SK-N-SH treated with all-trans-retinoic acid at 6 μM for 48 hours (cell line): ENCODE measurements at regions not wholly inside any gene's neighbourhood (a gene's known extent, or its start where the extent isn't known, plus 50 kb on each side); places are given as distances from the start of the nearest gene placed in this dataset.

ENCODE experiments used
- BACH2 ChIP-seq: fragments of 250-450 bp; sonication (Bioruptor Pico); IDR thresholded peaks from 2 replicates; pipeline ENCODE4 v1.9.0; 2021; ENCODE audit warnings: mild to moderate bottlenecking, borderline replicate concordance
- GLIS3 ChIP-seq: fragments of 250-450 bp; sonication (Bioruptor Pico); IDR thresholded peaks from 2 replicates; pipeline ENCODE4 v1.5.0; 2020; ENCODE audit warnings: mild to moderate bottlenecking, moderate library complexity
- ISL1 ChIP-seq: fragments of 250-450 bp; sonication (Bioruptor Pico); IDR thresholded peaks from 2 replicates; pipeline ENCODE4 v2.1.2; 2022; ENCODE audit warnings: mild to moderate bottlenecking, moderate library complexity
- PATZ1 ChIP-seq: fragments of 250-450 bp; sonication (Bioruptor Pico); IDR thresholded peaks from 2 replicates; pipeline ENCODE4 v1.8.0; 2020; ENCODE audit warnings: mild to moderate bottlenecking, moderate library complexity, borderline replicate concordance
- PPARA ChIP-seq: fragments of 250-450 bp; sonication (Bioruptor Pico); IDR thresholded peaks from 2 replicates; pipeline ENCODE4 v1.5.0; 2020; ENCODE audit warnings: mild to moderate bottlenecking, borderline replicate concordance
- TCF4 ChIP-seq: fragments of 250-450 bp; sonication (Bioruptor Pico); IDR thresholded peaks from 2 replicates; pipeline ENCODE4 v1.8.0; 2021; ENCODE audit warnings: mild to moderate bottlenecking, moderate library complexity, borderline replicate concordance
- ZFP30 ChIP-seq: fragments of 450-650 bp; formaldehyde crosslinking; IDR thresholded peaks from 2 replicates; pipeline ENCODE4 v1.5.0; 2022; ENCODE audit warnings: mild to moderate bottlenecking, moderate library complexity
- ZNF565 ChIP-seq: fragments of 450-650 bp; formaldehyde crosslinking; conservative IDR thresholded peaks from 2 replicates; pipeline ENCODE4 v1.5.0; 2020; ENCODE audit warnings: low read depth, mild to moderate bottlenecking, moderate library complexity
- TF ChIP-seq, protein P1 (sequence below): fragments of 250-450 bp; sonication (Bioruptor Pico); IDR thresholded peaks from 2 replicates; pipeline ENCODE4 v1.5.0; 2020; ENCODE audit warnings: mild to moderate bottlenecking, moderate library complexity

- TF ChIP-seq PPARA (CRISPR knock-in tag) (no peak), PATZ1 (CRISPR knock-in tag) (no peak), GLIS3 (no peak), ISL1 (CRISPR knock-in tag) (no peak), ZNF565 (CRISPR knock-in tag) (no peak), BACH2 (CRISPR knock-in tag) (no peak), TCF4 (no peak), ZFP30 (CRISPR knock-in tag) (no peak)
- TF ChIP-seq, protein P1, sequence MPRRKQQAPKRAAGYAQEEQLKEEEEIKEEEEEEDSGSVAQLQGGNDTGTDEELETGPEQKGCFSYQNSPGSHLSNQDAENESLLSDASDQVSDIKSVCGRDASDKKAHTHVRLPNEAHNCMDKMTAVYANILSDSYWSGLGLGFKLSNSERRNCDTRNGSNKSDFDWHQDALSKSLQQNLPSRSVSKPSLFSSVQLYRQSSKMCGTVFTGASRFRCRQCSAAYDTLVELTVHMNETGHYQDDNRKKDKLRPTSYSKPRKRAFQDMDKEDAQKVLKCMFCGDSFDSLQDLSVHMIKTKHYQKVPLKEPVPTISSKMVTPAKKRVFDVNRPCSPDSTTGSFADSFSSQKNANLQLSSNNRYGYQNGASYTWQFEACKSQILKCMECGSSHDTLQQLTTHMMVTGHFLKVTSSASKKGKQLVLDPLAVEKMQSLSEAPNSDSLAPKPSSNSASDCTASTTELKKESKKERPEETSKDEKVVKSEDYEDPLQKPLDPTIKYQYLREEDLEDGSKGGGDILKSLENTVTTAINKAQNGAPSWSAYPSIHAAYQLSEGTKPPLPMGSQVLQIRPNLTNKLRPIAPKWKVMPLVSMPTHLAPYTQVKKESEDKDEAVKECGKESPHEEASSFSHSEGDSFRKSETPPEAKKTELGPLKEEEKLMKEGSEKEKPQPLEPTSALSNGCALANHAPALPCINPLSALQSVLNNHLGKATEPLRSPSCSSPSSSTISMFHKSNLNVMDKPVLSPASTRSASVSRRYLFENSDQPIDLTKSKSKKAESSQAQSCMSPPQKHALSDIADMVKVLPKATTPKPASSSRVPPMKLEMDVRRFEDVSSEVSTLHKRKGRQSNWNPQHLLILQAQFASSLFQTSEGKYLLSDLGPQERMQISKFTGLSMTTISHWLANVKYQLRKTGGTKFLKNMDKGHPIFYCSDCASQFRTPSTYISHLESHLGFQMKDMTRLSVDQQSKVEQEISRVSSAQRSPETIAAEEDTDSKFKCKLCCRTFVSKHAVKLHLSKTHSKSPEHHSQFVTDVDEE (CRISPR knock-in tag): no peak
Observed at GRCh38 chr16:86322806-86323205, 187.5 kb upstream of the FOXF1 start.
